Endodermal cell (in vitro differentiated cells): ENCODE measurements at regions not wholly inside any gene's neighbourhood (a gene's known extent, or its start where the extent isn't known, plus 50 kb on each side); places are given as distances from the start of the nearest gene placed in this dataset.

Experiments used
- DNase-seq: peaks from one replicate; pipeline ENCODE4 v3.0.0-alpha.2; 2017
- H3K27ac ChIP-seq: 2 replicates; pipeline ENCODE4 v1.5.1; 2013; ENCODE audit warnings: mild to moderate bottlenecking, low read depth, low read length, moderate library complexity
- H3K27me3 ChIP-seq: 2 replicates; pipeline ENCODE4 v1.6.1; 2013; ENCODE audit warnings: mild to moderate bottlenecking, low read length, moderate library complexity; ENCODE audit not compliant: insufficient read depth, control insufficient read depth, poor library complexity, severe bottlenecking
- H3K36me3 ChIP-seq: 2 replicates; pipeline ENCODE4 v1.7.0; 2013; ENCODE audit warnings: mild to moderate bottlenecking, low read length, moderate library complexity; ENCODE audit not compliant: control insufficient read depth, insufficient read depth
- H3K4me1 ChIP-seq: one replicate; pipeline ENCODE4 v1.7.0; 2013; ENCODE audit warnings: low read length; ENCODE audit not compliant: control insufficient read depth, insufficient read depth
- H3K4me3 ChIP-seq: 2 replicates; pipeline ENCODE4 v1.5.1; 2013; ENCODE audit warnings: mild to moderate bottlenecking, low read length, moderate library complexity
- H3K9ac ChIP-seq: 2 replicates; pipeline ENCODE4 v1.6.1; 2013; ENCODE audit warnings: mild to moderate bottlenecking, low read length, moderate library complexity; ENCODE audit not compliant: poor library complexity, severe bottlenecking; ENCODE audit errors: extremely low read depth
- H3K9me3 ChIP-seq: 2 replicates; pipeline ENCODE4 v1.6.1; 2013; ENCODE audit warnings: mild to moderate bottlenecking, low read length, moderate library complexity; ENCODE audit not compliant: control insufficient read depth
- H3K27ac Mint-ChIP-seq: 2 replicates; pipeline ENCODE4 v1.8.0; 2020; ENCODE audit warnings: mixed read lengths
- H3K27me3 Mint-ChIP-seq: 2 replicates; pipeline ENCODE4 v1.8.0; 2021; ENCODE audit warnings: mild to moderate bottlenecking, mixed read lengths; ENCODE audit not compliant: insufficient read depth
- H3K36me3 Mint-ChIP-seq: 2 replicates; pipeline ENCODE4 v1.8.0; 2020; ENCODE audit warnings: low read depth, mixed read lengths
- H3K4me1 Mint-ChIP-seq: 2 replicates; pipeline ENCODE4 v1.8.0; 2020; ENCODE audit warnings: mixed read lengths
- H3K4me3 Mint-ChIP-seq: 2 replicates; pipeline ENCODE4 v1.8.0; 2020; ENCODE audit warnings: mild to moderate bottlenecking, moderate library complexity, mixed read lengths
- H3K9me3 Mint-ChIP-seq: 2 replicates; pipeline ENCODE4 v1.8.0; 2020; ENCODE audit warnings: mild to moderate bottlenecking, mixed read lengths
- WGBS, 2 experiments: methylation state at CpG; one replicate each; pipeline versions ENCODE4 v1.1.5 to v1.1.7; 2013; ENCODE audit warnings: missing lambda C conversion rate in 2 of 2, mixed read lengths in 1 of 2; ENCODE audit not compliant: insufficient coverage in 1 of 2, insufficient read length in 1 of 2; 5-methylcytosine and 5-hydroxymethylcytosine counted together
- TF ChIP-seq, protein P1 (sequence below): fragments of 200-600 bp; sonication (generic); conservative IDR thresholded peaks from 2 replicates; pipeline ENCODE4 v1.5.0; 2021; ENCODE audit warnings: antibody characterized with exemption, mild to moderate bottlenecking

DNA sequence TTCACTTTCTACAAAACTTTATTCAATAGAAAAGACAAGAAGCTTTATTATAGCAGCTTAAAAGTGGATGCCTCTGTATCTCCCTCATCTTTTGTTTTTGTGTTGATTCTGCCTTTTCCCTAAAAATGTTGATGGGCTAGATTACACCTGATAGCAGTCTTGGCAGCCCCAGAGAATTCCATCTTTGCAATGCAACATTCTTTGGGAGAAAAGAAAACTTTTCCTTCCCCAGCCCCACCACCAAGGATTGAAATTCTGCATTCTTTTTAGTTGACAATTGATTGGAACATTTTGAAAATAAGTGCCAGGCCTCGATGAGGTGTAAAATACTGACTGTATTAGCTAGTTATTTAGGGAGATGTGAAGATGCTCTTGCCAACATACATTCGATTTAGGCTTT, 306.8 kb upstream of the G2E3 start:
- Mint-ChIP-seq H3K4me1 (peaks cover 6% of the 10 kb centered on the region), H3K9me3 (peaks cover 13% of the 10 kb centered on the region), H3K4me3 (no peak overlapping the region), H3K27ac (no peak overlapping the region), H3K36me3 (no peaks in the 10 kb centered on the region), H3K27me3 (no peaks in the 10 kb centered on the region)
- TF ChIP-seq, protein P1, sequence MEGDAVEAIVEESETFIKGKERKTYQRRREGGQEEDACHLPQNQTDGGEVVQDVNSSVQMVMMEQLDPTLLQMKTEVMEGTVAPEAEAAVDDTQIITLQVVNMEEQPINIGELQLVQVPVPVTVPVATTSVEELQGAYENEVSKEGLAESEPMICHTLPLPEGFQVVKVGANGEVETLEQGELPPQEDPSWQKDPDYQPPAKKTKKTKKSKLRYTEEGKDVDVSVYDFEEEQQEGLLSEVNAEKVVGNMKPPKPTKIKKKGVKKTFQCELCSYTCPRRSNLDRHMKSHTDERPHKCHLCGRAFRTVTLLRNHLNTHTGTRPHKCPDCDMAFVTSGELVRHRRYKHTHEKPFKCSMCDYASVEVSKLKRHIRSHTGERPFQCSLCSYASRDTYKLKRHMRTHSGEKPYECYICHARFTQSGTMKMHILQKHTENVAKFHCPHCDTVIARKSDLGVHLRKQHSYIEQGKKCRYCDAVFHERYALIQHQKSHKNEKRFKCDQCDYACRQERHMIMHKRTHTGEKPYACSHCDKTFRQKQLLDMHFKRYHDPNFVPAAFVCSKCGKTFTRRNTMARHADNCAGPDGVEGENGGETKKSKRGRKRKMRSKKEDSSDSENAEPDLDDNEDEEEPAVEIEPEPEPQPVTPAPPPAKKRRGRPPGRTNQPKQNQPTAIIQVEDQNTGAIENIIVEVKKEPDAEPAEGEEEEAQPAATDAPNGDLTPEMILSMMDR: no peak
- Histone ChIP-seq H3K27me3 (no peaks in the 10 kb centered on the region), H3K9ac (no peak overlapping the region), H3K9me3 (no peaks in the 10 kb centered on the region), H3K27ac (no peak overlapping the region), H3K36me3 (no peaks in the 10 kb centered on the region), H3K4me1 (no peaks in the 10 kb centered on the region), H3K4me3 (no peak overlapping the region)
- WGBS, 2 experiments: 95 to 100% methylated on average over 2 of the region's 2 CpGs
- DNase-seq: no peak

DNA sequence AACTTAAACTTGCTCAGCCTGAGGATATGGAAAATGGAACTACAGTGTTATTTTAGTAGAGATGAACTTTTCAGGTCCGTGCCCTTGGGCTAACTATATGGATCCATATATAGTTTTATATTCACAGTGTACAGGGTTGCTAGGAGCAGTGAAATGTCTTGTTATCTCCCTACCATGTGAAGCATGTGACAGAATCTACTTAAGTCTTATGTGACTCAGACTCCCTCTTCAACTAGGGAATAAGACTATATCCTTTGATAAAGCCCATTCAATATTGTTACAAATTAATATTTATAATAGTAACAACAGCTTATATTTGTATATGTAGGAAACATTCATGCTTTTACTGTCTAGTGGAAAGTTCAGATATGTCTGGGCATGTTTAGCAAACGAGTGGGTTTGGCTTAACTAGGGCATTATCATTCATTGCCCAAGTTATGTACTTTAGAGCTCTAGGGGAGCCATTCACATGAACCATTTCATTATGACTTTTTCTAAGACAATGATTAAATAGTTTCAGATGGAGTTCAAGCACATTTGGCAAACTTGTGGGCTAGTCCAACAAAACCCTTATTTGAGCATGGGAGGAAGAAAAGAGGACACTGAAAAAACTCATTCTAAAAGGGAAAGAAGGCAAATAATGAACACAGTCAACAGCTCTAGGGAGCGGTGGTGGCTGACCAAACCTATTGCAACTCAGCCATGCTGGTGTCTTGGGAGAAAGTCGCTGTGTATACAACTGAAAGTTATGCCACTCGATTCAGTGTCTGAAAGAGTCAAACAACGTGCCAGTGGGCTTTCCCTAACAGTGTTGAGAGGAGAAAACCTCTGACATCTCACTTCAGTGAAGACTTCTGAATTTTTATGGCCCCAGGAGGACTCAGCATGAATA, 305.9 kb upstream of the G2E3 start:
- H3K9ac ChIP-seq: no peak overlapping the region
- no peak overlapping the region for H3K4me3 Mint-ChIP-seq
- H3K9me3 Mint-ChIP-seq: peaks cover 13% of the 10 kb centered on the region
- no peaks in the 10 kb centered on the region for H3K4me1 ChIP-seq
- TF ChIP-seq, protein P1: no peak
- peaks cover 6% of the 10 kb centered on the region for H3K4me1 Mint-ChIP-seq
- H3K9me3 ChIP-seq: no peaks in the 10 kb centered on the region
- H3K36me3 ChIP-seq: no peaks in the 10 kb centered on the region
- H3K4me3 ChIP-seq: no peak overlapping the region
- no peak for DNase-seq
- peaks cover 3% of the 10 kb centered on the region for H3K27me3 Mint-ChIP-seq
- H3K27ac Mint-ChIP-seq: no peak overlapping the region
- no peaks in the 10 kb centered on the region for H3K36me3 Mint-ChIP-seq
- no peaks in the 10 kb centered on the region for H3K27me3 ChIP-seq
- WGBS, 2 experiments: 85 to 100% methylated on average over 3 to 6 of the region's 6 CpGs
- H3K27ac ChIP-seq: no peak overlapping the region

DNA sequence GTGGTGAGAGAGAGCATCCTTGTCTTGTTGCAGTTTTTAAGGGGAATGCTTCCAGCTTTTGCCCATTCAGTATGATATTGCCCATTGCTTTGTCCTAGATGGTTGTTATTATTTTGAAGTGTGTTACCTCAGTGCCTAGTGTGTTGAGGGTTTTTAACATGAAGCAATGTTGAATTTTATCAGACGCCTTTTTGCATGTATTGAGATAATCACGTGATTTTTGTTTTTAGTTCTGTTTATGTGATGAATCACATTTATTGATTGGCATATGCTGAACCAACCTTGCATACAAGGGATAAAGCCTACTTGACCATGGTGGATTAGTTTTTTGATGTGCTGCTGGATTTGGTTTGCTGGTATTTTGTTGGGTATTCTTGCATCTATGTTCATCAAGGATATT, 302.3 kb upstream of the G2E3 start:
- H3K4me3 ChIP-seq: no peak overlapping the region
- no peak overlapping the region for H3K27ac Mint-ChIP-seq
- H3K9me3 Mint-ChIP-seq: peaks cover 13% of the 10 kb centered on the region
- peaks cover 4% of the 10 kb centered on the region for H3K27me3 Mint-ChIP-seq
- H3K9me3 ChIP-seq: no peaks in the 10 kb centered on the region
- no peak overlapping the region for H3K27ac ChIP-seq
- H3K4me1 Mint-ChIP-seq: peaks cover 16% of the 10 kb centered on the region
- no peaks in the 10 kb centered on the region for H3K4me1 ChIP-seq
- H3K36me3 ChIP-seq: no peaks in the 10 kb centered on the region
- H3K36me3 Mint-ChIP-seq: no peaks in the 10 kb centered on the region
- H3K9ac ChIP-seq: no peak overlapping the region
- no peak for DNase-seq
- no peaks in the 10 kb centered on the region for H3K27me3 ChIP-seq
- TF ChIP-seq, protein P1: no peak
- 94% methylated on average over 2 of the region's 2 CpGs for WGBS, 2 experiments
- H3K4me3 Mint-ChIP-seq: no peak overlapping the region
